Neural crest cell (in vitro differentiated cells): ENCODE measurements at regions not wholly inside any gene's neighbourhood (a gene's known extent, or its start where the extent isn't known, plus 50 kb on each side); places are given as distances from the start of the nearest gene placed in this dataset.

ENCODE experiments used
- DNase-seq: peaks from one replicate; pipeline ENCODE4 v3.0.0; 2021; ENCODE audit warnings: low read depth, mixed read lengths, low spot score
- H3K27ac Mint-ChIP-seq: one replicate; pipeline ENCODE4 v1.8.0; 2021; ENCODE audit warnings: mild to moderate bottlenecking, mixed read lengths; ENCODE audit not compliant: unreplicated experiment
- H3K27me3 Mint-ChIP-seq: 2 replicates; pipeline ENCODE4 v1.8.0; 2021; ENCODE audit warnings: low read depth, mild to moderate bottlenecking, mixed read lengths
- H3K36me3 Mint-ChIP-seq: 2 replicates; pipeline ENCODE4 v1.8.0; 2021; ENCODE audit warnings: low read depth, mild to moderate bottlenecking, mixed read lengths
- H3K4me1 Mint-ChIP-seq: 2 replicates; pipeline ENCODE4 v1.8.0; 2021; ENCODE audit warnings: mixed read lengths
- H3K4me3 Mint-ChIP-seq: one replicate; pipeline ENCODE4 v1.8.0; 2021; ENCODE audit warnings: mild to moderate bottlenecking, mixed read lengths
- H3K9me3 Mint-ChIP-seq: 2 replicates; pipeline ENCODE4 v1.8.0; 2021; ENCODE audit warnings: mixed read lengths
- TF ChIP-seq, protein P1 (sequence below): fragments of 200-600 bp; sonication (generic); conservative IDR thresholded peaks from 2 replicates; pipeline ENCODE4 v1.5.0; 2021; ENCODE audit warnings: antibody characterized with exemption, mild to moderate bottlenecking

DNA sequence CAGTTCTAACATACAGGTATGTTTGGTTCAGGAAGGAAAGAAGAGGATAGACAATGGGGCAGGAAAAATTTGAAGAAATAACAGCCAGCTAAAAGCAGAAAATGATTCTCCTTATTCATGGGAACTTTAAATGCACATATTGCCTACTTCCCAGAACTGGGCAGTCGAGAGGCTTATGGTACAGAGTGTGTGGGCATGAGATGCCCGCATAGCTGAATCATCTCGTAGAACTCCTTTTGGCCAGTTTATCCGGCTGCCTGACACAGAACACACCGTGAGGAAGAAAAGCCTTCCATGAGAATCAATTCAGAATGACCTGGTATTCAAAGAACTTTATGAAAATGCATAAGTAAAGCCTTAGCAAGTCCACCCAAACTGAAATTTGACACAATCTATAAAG, 471.6 kb downstream of the SH2D4B start:
- H3K27ac Mint-ChIP-seq: no peak overlapping the region
- H3K4me3 Mint-ChIP-seq: no peak overlapping the region
- no peaks in the 10 kb centered on the region for H3K36me3 Mint-ChIP-seq
- no peaks in the 10 kb centered on the region for H3K4me1 Mint-ChIP-seq
- TF ChIP-seq, protein P1, sequence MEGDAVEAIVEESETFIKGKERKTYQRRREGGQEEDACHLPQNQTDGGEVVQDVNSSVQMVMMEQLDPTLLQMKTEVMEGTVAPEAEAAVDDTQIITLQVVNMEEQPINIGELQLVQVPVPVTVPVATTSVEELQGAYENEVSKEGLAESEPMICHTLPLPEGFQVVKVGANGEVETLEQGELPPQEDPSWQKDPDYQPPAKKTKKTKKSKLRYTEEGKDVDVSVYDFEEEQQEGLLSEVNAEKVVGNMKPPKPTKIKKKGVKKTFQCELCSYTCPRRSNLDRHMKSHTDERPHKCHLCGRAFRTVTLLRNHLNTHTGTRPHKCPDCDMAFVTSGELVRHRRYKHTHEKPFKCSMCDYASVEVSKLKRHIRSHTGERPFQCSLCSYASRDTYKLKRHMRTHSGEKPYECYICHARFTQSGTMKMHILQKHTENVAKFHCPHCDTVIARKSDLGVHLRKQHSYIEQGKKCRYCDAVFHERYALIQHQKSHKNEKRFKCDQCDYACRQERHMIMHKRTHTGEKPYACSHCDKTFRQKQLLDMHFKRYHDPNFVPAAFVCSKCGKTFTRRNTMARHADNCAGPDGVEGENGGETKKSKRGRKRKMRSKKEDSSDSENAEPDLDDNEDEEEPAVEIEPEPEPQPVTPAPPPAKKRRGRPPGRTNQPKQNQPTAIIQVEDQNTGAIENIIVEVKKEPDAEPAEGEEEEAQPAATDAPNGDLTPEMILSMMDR: no peak
- no peak for DNase-seq
- no peaks in the 10 kb centered on the region for H3K27me3 Mint-ChIP-seq
- H3K9me3 Mint-ChIP-seq: no peaks in the 10 kb centered on the region

DNA sequence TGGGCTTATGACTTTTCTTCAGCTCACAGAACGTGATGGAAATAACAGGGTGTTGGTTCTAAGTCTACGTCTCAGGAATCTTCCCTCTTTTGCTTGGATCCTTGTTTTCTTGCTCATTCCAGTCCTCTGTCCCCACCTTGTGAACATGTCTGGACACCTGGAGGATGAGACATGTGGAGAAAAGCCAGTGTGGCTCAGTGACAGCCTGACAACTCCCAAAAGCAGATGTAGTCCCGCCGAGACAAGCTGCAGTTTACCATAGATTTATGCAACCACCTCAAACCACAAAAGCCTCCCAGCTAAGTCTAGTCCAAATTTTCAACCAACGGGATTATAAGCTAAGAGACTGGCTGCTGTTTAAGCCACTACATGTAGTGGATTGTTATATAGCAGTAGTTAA, 476.1 kb downstream of the SH2D4B start:
- peaks cover 2% of the 10 kb centered on the region for H3K4me1 Mint-ChIP-seq
- DNase-seq: no peak
- H3K4me3 Mint-ChIP-seq: no peak overlapping the region
- H3K9me3 Mint-ChIP-seq: no peaks in the 10 kb centered on the region
- TF ChIP-seq, protein P1: no peak
- no peaks in the 10 kb centered on the region for H3K36me3 Mint-ChIP-seq
- H3K27me3 Mint-ChIP-seq: no peaks in the 10 kb centered on the region
- H3K27ac Mint-ChIP-seq: no peak overlapping the region

DNA sequence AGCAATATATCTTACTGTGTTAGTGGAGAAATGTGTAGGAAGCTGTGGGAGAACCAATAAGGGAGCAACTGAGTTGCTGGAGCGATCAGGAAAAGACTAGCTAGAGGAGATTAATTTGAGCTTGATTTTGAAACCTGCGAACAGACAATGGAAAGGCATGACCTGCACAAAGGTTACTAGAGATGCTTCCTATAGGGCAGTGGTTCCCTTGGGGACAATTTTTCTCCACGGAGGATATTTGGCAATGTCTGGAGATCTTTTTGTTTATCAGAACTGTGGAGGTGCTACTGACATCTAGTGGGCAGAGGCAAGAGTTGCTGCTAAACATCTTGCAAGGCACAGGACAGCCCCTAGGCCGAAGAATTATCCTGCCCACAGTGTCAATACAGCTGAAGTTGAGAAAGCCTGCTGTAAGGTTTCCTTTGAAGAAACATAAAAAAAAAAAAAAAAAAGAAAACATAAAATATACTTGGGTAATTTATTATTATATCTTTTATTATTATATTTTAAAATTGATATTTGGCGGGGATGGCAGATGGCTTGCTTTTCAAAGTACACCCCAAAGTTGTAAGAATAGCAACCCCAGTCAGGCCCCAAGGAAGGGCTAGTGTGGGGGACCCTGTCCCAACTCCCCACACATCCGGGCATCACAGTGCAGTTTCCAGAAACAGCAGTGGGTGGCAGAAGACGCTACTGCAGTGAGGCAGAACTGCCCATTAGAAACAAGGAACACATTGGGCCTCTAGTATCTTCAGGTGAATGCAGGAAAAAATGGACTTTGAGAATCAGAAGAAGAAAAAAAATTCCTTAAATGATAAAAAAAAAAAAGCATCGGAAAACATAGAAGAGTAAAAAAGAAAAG, 481.6 kb downstream of the SH2D4B start:
- Mint-ChIP-seq H3K4me3 (no peak overlapping the region), H3K4me1 (peaks cover 6% of the 10 kb centered on the region), H3K36me3 (no peaks in the 10 kb centered on the region), H3K27me3 (no peaks in the 10 kb centered on the region), H3K9me3 (no peaks in the 10 kb centered on the region), H3K27ac (no peak overlapping the region)
- peak; percentile 19 for DNase-seq
- TF ChIP-seq, protein P1: peak; percentile 81

DNA sequence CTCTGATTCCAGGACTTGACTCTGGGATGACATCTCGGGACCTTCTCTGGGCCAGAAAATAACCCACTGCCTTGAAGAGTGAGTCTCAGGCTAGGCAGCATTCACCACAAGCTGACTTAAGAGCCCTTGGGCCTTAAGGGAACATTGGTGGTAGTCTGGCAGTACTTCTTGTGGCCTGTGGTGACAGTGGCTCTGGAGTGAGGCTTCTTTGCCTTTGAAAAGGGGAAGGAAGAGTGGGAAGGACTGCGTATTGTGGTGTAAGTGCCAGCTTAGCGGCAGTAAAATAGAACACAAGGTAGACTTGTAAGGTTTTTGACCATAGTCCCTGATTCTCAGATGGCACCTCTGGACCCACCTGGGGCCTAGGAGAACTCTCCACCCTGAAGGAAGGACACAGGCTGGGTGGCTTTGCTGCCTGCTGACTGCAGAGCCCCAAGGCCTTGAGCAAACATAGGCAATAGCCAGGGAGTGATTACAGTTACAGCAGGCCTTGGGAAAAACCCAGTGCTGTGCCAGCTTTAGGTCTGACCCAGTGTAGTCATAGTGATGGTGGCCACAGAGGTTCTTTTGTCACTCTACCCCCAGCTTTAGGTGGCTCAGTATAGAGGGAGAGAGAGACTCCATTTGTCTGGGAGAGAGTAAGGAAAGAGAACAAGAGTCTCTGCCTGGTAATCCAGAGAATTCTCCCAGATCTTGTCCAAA, 483.9 kb downstream of the SH2D4B start:
- Mint-ChIP-seq H3K4me1 (peaks cover 6% of the 10 kb centered on the region), H3K4me3 (no peak overlapping the region), H3K9me3 (peaks cover 5% of the 10 kb centered on the region), H3K27ac (no peak overlapping the region), H3K27me3 (no peaks in the 10 kb centered on the region), H3K36me3 (no peaks in the 10 kb centered on the region)
- TF ChIP-seq, protein P1: no peak
- DNase-seq: no peak

DNA sequence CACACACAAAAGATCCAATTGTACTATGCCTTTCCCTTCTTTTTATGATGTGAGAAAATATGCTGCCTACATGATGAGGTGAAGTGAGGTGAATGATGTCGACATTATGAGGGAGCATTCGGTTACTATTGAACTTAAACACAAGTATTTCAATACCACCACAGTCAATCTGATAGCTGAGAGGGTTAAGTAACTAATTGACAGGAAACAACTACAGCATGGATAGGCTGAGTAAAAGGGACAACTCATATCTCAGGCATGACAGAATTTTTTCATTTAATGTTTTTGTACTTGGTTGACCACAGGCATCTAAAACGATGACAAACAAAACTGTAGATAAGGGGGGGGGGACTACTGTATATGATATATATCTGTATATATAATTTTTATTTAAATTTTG, 488.9 kb downstream of the SH2D4B start:
- no peaks in the 10 kb centered on the region for H3K4me1 Mint-ChIP-seq
- no peak overlapping the region for H3K4me3 Mint-ChIP-seq
- DNase-seq: no peak
- no peaks in the 10 kb centered on the region for H3K27me3 Mint-ChIP-seq
- no peak overlapping the region for H3K27ac Mint-ChIP-seq
- no peaks in the 10 kb centered on the region for H3K36me3 Mint-ChIP-seq
- peaks cover 12% of the 10 kb centered on the region for H3K9me3 Mint-ChIP-seq
- TF ChIP-seq, protein P1: no peak
